HCT116 (cell line): ENCODE measurements at regions not wholly inside any gene's neighbourhood (a gene's known extent, or its start where the extent isn't known, plus 50 kb on each side); places are given as distances from the start of the nearest gene placed in this dataset.

Source experiments
- ATAC-seq: fragments of 200-7000 bp; cut with Tn5 transposase; 2 replicates; pipeline ENCODE4 v1.9.1; 2020; ENCODE audit warnings: mild to moderate bottlenecking, moderate library complexity
- BruUV-seq: library from RNA; stranded (reverse); fragments of 400-500 nt; replicated peaks from 2 replicates; lab custom pipeline; 2021; lab: Mats Ljungman, UMichigan
- CTCF ChIA-PET: fragments of 300-600 bp; sonication (Branson Sonifier 250); formaldehyde crosslinking; loops from one replicate; lab custom pipeline; 2021; ENCODE audit warnings: antibody characterized with exemption; lab: Charles Lee
- POLR2A ChIA-PET: fragments of 300-600, 350-600 bp; sonication (Branson Sonifier 250); formaldehyde crosslinking; loops from one replicate; lab custom pipeline; 2021; ENCODE audit warnings: antibody characterized with exemption; lab: Charles Lee
- RAD21 ChIA-PET, 2 experiments: fragments of 300-600 bp; sonication (Branson Sonifier 250); formaldehyde crosslinking; loops; one replicate each; lab custom pipeline; 2023; ENCODE audit warnings: low total read pairs in 2 of 2; ENCODE audit not compliant: uncharacterized antibody in 2 of 2, unreplicated experiment in 2 of 2, low non-redundant PET in 1 of 2; lab: Charles Lee
- DNase-seq: peaks from one replicate; pipeline ENCODE4 v3.0.0-alpha.2; 2010; ENCODE audit warnings: low read depth, low spot score
- H2AFZ ChIP-seq: fragments of 200-600 bp; shearing (Covaris generic), sonication (generic); 2 replicates; pipeline ENCODE4 v1.6.1; 2017; ENCODE audit warnings: low read depth, mixed run types, mixed read lengths, antibody characterized with exemption, low read length; ENCODE audit not compliant: poor library complexity, severe bottlenecking
- H3K27ac ChIP-seq: 2 replicates; pipeline ENCODE4 v1.5.1; 2012; ENCODE audit warnings: low read depth, low read length
- H3K27me3 ChIP-seq: fragments of 200-600 bp; sonication (generic); 2 replicates; pipeline ENCODE4 v1.6.1; 2016; ENCODE audit warnings: mixed run types, low read length, mixed read lengths; ENCODE audit not compliant: insufficient read depth
- H3K36me3 ChIP-seq, 2 experiments: fragments of 200-500 bp in 1 of 2; fragments of 200-600 bp in 1 of 2; sonication (Bioruptor generic) in 1 of 2; sonication (generic) in 1 of 2; 2 replicates each; pipeline versions ENCODE4 v1.5.1 to v1.6.1; 2014 to 2016; ENCODE audit warnings: low read length in 2 of 2, inconsistent platforms in 1 of 2, mixed read lengths in 1 of 2, mixed run types in 1 of 2; ENCODE audit not compliant: insufficient read depth in 2 of 2, control insufficient read depth in 1 of 2
- H3K4me1 ChIP-seq, 2 experiments: fragments of 200-600 bp in 1 of 2; sonication (generic) in 1 of 2; 2 replicates each; pipeline versions ENCODE4 v1.5.1 to v1.6.1; 2012 to 2017; ENCODE audit warnings: low read length in 2 of 2, inconsistent platforms in 1 of 2, mild to moderate bottlenecking in 1 of 2, mixed read lengths in 1 of 2, mixed run types in 1 of 2, moderate library complexity in 1 of 2; ENCODE audit not compliant: insufficient read depth in 2 of 2, control insufficient read depth in 1 of 2
- H3K4me2 ChIP-seq: fragments of 200-600 bp; sonication (generic); 2 replicates; pipeline ENCODE4 v1.6.1; 2017; ENCODE audit warnings: mixed run types, low read length, mixed read lengths
- H3K4me3 ChIP-seq, 2 experiments: fragments of 200-600 bp in 1 of 2; sonication (generic) in 1 of 2; replicated peaks in 1 of 2; 2 replicates each; pipeline ENCODE4 v1.5.1; 2011 to 2016; ENCODE audit warnings: low read length in 2 of 2, control low read depth in 1 of 2, low read depth in 1 of 2, mild to moderate bottlenecking in 1 of 2, mixed read lengths in 1 of 2, mixed run types in 1 of 2
- H3K79me2 ChIP-seq: fragments of 200-600 bp; sonication (generic); 2 replicates; pipeline ENCODE4 v1.6.1; 2017; ENCODE audit warnings: mild to moderate bottlenecking, mixed run types, low read length, moderate library complexity, mixed read lengths; ENCODE audit not compliant: insufficient read depth
- H3K9ac ChIP-seq: fragments of 200-600 bp; sonication (generic); 2 replicates; pipeline ENCODE4 v1.6.1; 2016; ENCODE audit warnings: low read length, mixed read lengths
- H3K9me2 ChIP-seq: fragments of 200-600 bp; sonication (generic), shearing (Covaris generic); 2 replicates; pipeline ENCODE4 v1.6.1; 2017; ENCODE audit warnings: mixed run types, mild to moderate bottlenecking, moderate library complexity; ENCODE audit not compliant: insufficient read depth
- H3K9me3 ChIP-seq, 2 experiments: fragments of 200-500 bp in 1 of 2; fragments of 200-600 bp in 1 of 2; sonication (Bioruptor generic) in 1 of 2; sonication (generic) in 1 of 2; 2 replicates each; pipeline ENCODE4 v1.6.1; 2014 to 2017; ENCODE audit warnings: low read length in 2 of 2, mixed read lengths in 2 of 2, inconsistent platforms in 1 of 2, low read depth in 1 of 2, mild to moderate bottlenecking in 1 of 2, mixed run types in 1 of 2, moderate library complexity in 1 of 2; ENCODE audit not compliant: control insufficient read depth in 1 of 2, insufficient read depth in 1 of 2
- H4K20me1 ChIP-seq: fragments of 200-600 bp; sonication (generic), shearing (Covaris generic); 2 replicates; pipeline ENCODE4 v1.6.1; 2017; ENCODE audit warnings: mixed run types, mild to moderate bottlenecking, moderate library complexity; ENCODE audit not compliant: insufficient read depth
- CBX3 ChIP-seq: IDR thresholded peaks from 2 replicates; pipeline ENCODE4 v1.6.1; 2012; ENCODE audit warnings: low read depth
- CEBPB ChIP-seq: IDR thresholded peaks from 2 replicates; pipeline ENCODE4 v1.6.1; 2012; ENCODE audit warnings: low read depth
- EGR1 ChIP-seq: IDR thresholded peaks from 2 replicates; pipeline ENCODE4 v1.6.1; 2012; ENCODE audit warnings: low read depth
- ELF1 ChIP-seq: IDR thresholded peaks from 2 replicates; pipeline ENCODE4 v1.6.1; 2012; ENCODE audit warnings: low read depth, borderline replicate concordance
- FOSL1 ChIP-seq: IDR thresholded peaks from 2 replicates; pipeline ENCODE4 v1.6.1; 2012; ENCODE audit warnings: low read depth
- JUND ChIP-seq: IDR thresholded peaks from 2 replicates; pipeline ENCODE4 v1.6.1; 2012
- POLR2AphosphoS5 ChIP-seq: IDR thresholded peaks from 2 replicates; pipeline ENCODE4 v1.6.1; 2011; ENCODE audit warnings: mild to moderate bottlenecking, low read depth, low read length, moderate library complexity
- SIN3A ChIP-seq: IDR thresholded peaks from 2 replicates; pipeline ENCODE4 v1.6.1; 2012; ENCODE audit warnings: low read depth
- SP1 ChIP-seq: IDR thresholded peaks from 2 replicates; pipeline ENCODE4 v1.6.1; 2012; ENCODE audit warnings: low read depth
- SRF ChIP-seq: IDR thresholded peaks from 2 replicates; pipeline ENCODE4 v1.6.1; 2012; ENCODE audit warnings: low read depth
- TCF7L2 ChIP-seq: IDR thresholded peaks from 2 replicates; pipeline ENCODE4 v1.7.0; 2011; ENCODE audit warnings: borderline replicate concordance, inconsistent platforms; ENCODE audit not compliant: insufficient read depth, insufficient read length; ENCODE audit errors: extremely low read depth
- YY1 ChIP-seq: IDR thresholded peaks from 2 replicates; pipeline ENCODE4 v1.6.1; 2011; ENCODE audit warnings: low read length, low read depth, moderate library complexity, mild to moderate bottlenecking; ENCODE audit not compliant: insufficient replicate concordance; ENCODE audit errors: extremely low read depth
- ZFX ChIP-seq: fragments of 450-650 bp; IDR thresholded peaks from 2 replicates; pipeline ENCODE4 v1.6.1; 2017
- ZNF274 ChIP-seq: fragments of 200-500 bp; sonication (Bioruptor generic); IDR thresholded peaks from 2 replicates; pipeline ENCODE4 v1.6.1; 2014; ENCODE audit warnings: mild to moderate bottlenecking, low read depth, low read length, inconsistent platforms
- intact Hi-C: fragments of 100-400 bp; cut with micrococcal nuclease; formaldehyde crosslinking; loops from 2 replicates; pipeline ENCODE4 v1.10.0; 2022

DNA sequence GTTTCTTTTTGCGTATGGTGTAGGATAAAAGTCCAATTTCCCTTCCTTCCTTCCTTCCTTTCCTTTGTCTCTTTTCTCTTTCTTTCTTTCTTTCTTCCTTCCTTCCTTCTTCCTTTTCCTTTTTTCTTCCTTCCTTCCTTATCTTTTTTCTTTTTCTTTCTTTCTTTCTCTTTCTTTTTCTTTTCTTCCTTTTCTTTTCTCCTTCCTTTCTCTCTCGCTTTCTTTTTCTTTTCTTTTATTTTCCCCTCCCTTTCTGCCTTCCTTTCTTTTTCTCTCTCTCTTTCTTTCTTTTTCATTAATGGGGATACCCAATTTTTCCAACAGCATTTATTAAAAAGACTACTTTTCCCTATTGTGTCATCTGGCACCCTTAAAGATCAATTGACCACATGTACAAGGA lies 1359.7 kb downstream of the FAM181B start:
- no peak overlapping the region for H3K27ac ChIP-seq
- no peak overlapping the region for H3K4me3 ChIP-seq
- ChIA-PET POLR2A (no interaction called here), CTCF (no interaction called here), RAD21 (no interaction called here)
- no peak for ATAC-seq
- no peaks in the 10 kb centered on the region for H3K36me3 ChIP-seq
- no peak overlapping the region for H3K4me2 ChIP-seq
- H3K27me3 ChIP-seq = no peaks in the 10 kb centered on the region
- BruUV-seq = no TSS peak
- H4K20me1 ChIP-seq = no peaks in the 10 kb centered on the region
- intact Hi-C loops = no loop called here
- H3K9me3 ChIP-seq = peaks cover 1 to 11% of the 10 kb centered on the region in 2 experiments; a peak in 1 of 4 replicates
- no peak overlapping the region for H2AFZ ChIP-seq
- no peak overlapping the region for H3K9ac ChIP-seq
- H3K9me2 ChIP-seq = no peaks in the 10 kb centered on the region
- H3K79me2 ChIP-seq = no peaks in the 10 kb centered on the region
- H3K4me1 ChIP-seq = no peaks in the 10 kb centered on the region; a peak in 1 of 4 replicates
- TF ChIP-seq EGR1 (no peak), ELF1 (no peak), JUND (no peak), FOSL1 (no peak), SP1 (no peak), SIN3A (no peak), TCF7L2 (no peak), ZNF274 (no peak), ZFX (no peak), POLR2AphosphoS5 (no peak), YY1 (no peak), SRF (no peak), CBX3 (no peak), CEBPB (no peak)
- no peak for DNase-seq

DNA sequence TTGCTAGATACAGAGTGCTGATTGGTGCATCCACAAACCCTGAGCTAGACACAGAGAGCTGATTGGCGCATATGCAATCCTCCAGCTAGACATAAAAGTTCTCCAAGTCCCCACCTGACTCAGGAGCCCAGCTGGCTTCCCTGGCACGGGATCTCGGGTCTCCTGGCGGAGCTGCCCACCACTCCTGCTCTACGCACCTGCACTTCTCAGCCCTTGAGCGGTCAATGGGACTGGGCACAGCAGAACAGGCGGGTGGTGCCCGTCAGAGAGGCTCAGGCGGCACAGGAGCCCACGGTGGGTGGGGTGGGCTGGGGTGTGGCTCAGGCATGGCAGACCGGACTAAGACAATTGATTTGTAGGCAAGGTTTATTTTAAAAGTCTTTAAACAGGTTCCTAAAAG lies 1365.5 kb downstream of the FAM181B start:
- no peak overlapping the region for H3K27ac ChIP-seq
- ChIA-PET CTCF (no interaction called here), POLR2A (no interaction called here), RAD21 (no interaction called here)
- no peak for TF ChIP-seq FOSL1
- no peak for TF ChIP-seq ZFX
- no peak for TF ChIP-seq ZNF274
- no peak for TF ChIP-seq SP1
- DNase-seq = no peak
- no peak overlapping the region for H3K4me2 ChIP-seq
- H3K9ac ChIP-seq = no peak overlapping the region
- intact Hi-C loops = no loop called here
- no peaks in the 10 kb centered on the region for H3K36me3 ChIP-seq
- no peak overlapping the region for H2AFZ ChIP-seq
- no peaks in the 10 kb centered on the region for H3K79me2 ChIP-seq
- no peaks in the 10 kb centered on the region; a peak in 1 of 4 replicates for H3K4me1 ChIP-seq
- BruUV-seq = no TSS peak
- ATAC-seq = no peak
- peaks cover 0 to 6% of the 10 kb centered on the region in 2 experiments; a peak in 2 of 4 replicates for H3K9me3 ChIP-seq
- no peaks in the 10 kb centered on the region for H3K27me3 ChIP-seq
- H4K20me1 ChIP-seq = no peaks in the 10 kb centered on the region
- no peaks in the 10 kb centered on the region for H3K9me2 ChIP-seq
- H3K4me3 ChIP-seq = no peak overlapping the region
